Caki2 (cell line): ENCODE measurements at regions not wholly inside any gene's neighbourhood (a gene's known extent, or its start where the extent isn't known, plus 50 kb on each side); places are given as distances from the start of the nearest gene placed in this dataset.

Source experiments
- DNase-seq: peaks from one replicate; pipeline ENCODE4 v3.0.0-alpha.2; 2015; ENCODE audit warnings: low read depth
- in situ Hi-C: cut with HindIII; loops from 2 replicates; pipeline ENCODE4 v1.10.0; 2016; ENCODE audit warnings: low sequenced_read_pairs, low pct_unique_long_range_greater_than_20kb, mixed read lengths

DNA sequence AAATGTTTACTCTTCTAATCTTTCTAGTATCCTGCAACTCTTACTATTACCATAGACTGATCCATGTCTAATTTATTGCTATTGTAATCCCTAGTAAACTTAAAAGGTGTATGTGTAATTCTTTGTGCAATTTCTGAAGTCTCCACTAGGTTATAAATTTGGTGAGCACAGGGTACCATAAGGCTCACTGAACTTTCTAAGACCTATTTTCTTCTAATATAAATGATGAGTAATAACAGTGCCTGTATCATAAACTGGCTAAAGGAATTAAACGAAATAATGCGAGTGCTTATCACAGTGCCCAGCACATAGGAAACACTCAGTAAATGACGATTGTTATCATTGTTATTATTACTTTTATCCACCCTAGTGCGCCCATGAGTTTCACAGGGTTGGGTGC lies 119.1 kb downstream of the KLF12 start:
- in situ Hi-C loops: no loop called here
- DNase-seq: no peak

DNA sequence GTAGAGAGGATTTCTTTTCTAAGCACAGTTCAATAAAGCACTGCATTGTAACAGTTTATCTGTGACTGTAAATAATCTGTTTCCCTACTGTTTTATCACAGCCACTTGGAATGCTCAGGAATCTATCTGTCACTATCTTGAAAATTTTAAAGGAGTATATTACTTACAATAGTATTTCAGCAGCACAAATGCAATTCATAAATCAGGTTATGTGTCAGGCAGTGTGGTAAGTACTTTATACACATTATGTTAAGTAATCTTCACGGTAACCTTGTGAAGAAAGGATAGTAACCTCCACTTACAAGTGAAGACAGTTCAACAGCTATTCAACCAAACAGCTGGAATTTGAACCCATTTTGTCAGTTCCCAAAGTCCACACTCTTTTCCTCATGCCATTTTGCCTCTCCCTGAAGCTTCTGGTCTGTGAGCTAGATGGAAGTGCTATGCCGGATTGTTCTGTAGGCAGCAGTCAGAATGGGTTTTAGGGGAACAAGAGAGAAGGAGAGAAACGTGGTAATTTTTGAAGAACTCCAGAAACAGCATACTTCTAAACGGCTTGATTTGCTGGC lies 125.0 kb downstream of the KLF12 start:
- no peak for DNase-seq
- in situ Hi-C loops: no loop called here

DNA sequence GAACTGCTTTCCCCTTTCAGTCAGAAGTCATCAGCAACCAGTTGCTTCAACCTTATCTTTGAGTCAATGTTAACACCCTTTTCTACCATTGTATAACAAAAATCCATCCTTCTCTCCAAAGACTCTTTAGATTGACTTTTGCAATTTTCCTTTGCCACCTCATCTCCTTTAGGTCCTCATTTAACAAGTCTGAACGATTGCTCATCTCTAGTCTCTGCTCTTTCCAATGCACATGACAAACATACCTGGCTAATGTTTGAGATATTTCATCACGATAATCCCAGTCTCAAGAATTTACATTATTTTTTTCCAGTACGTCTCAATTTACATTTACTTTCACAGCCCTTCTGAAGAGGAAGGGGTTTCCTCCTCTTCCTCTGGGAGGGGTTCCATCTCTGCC lies 127.5 kb downstream of the KLF12 start:
- DNase-seq: no peak
- in situ Hi-C loops: no loop called here

DNA sequence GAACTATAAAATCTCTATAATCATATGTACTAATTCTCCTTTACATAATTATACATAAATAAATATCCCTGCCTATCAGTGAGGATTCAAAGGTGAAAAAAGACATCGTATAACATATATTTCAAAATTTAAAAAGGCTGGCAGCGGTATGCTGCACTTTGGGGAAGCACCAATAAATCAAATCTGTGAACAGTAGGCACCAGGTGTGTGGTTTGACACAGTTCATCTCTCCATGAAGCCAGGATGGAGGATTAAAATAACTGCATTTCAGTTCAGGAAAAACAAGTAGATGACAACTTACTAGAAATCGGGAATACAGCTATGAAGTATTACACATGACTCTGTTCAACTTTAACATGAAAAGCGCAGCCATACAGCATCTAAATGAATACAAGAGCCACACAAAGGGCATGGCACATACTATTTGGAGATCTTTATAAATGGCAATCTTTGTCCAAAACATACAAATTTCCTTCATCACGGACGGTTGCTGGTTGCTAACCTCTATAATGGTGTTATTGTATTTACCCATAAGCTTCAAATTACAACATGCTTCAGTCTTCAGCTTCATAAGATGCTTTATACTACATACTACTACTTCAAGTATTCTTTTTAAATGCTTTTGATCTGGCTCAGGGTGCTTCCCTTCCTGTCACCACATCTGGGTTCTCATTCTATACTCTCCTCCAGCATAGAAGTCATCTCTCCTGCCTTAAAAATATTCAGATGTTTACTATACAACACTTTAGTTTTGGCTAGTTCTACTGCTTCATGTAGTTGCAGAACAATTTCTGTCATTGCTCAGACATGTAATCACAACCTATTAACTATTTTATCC lies 128.7 kb downstream of the KLF12 start:
- in situ Hi-C loops: no loop called here
- DNase-seq: no peak

DNA sequence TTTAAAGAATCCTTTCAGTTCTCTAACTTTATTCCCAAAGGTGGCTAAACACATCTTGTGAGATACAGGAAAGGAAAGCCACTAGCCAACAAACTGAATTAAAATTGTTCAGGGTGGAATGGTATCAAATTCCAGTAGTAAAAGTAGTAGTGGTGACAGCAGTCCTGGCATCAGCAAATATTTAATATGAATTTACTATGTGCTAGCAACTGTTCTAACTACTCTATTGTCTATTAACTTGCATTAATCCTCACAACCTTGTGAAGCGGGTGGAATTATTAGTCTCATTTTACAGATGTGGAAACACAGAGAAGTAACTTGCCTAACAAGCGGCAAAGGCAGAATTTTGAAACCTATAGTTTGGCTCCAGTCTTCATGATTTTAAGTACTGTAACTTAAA lies 130.1 kb downstream of the KLF12 start:
- in situ Hi-C loops: no loop called here
- no peak for DNase-seq

DNA sequence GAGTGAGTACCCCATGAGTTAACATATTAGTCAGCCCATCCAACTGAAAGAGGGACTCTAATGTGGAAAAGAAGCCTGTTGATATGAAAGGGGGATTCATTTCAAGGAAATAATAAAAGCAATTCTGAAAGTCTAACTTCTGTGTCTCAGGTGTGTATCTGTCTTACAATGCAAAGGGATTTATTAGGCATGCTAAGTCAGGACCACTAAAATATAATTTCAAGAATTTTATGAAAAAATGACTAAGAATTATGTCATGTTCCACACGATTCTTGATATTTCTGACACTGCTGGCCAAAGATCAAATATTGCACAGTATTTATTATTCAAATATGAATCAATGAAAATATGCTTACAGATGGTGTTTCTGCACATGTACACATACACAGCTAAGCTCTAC lies 130.8 kb downstream of the KLF12 start:
- in situ Hi-C loops: no loop called here
- no peak for DNase-seq

DNA sequence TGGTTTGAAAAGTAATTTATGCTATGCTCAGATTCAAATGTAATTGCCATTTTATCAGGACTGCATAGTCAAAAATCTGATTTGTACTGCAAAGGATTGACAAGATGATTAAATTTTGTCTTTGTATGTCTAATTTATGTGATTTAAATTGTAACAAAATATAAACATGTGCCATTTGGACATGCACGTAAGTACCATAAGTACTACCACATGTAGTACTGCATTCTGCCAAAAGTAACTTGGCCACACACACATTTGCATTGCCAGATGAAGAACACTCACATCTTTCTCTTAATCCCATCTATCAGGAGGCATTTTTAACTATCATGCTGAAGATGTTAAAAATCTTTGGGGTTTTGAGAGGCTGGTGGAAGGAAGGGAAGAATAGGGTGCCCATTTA lies 133.3 kb downstream of the KLF12 start:
- no peak for DNase-seq
- in situ Hi-C loops: no loop called here

DNA sequence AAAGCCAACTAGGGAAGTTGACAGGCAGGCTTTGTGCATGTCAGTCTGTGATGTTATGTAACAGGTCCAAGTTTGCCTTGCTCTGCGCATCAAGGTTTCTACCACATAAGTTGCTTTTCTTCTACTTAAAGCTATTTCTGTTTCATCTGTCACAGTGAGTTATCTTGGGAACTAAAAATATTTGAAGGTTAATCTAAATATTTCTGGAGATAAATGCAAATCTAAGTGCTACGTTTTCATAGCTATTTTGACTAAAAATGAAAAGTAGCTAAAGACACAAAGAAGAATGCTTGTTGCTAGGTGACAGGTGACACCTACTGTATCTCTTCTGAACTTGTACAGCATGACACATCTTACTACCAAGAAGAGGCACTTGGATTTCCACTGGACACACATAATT lies 135.6 kb downstream of the KLF12 start:
- in situ Hi-C loops: no loop called here
- DNase-seq: no peak

DNA sequence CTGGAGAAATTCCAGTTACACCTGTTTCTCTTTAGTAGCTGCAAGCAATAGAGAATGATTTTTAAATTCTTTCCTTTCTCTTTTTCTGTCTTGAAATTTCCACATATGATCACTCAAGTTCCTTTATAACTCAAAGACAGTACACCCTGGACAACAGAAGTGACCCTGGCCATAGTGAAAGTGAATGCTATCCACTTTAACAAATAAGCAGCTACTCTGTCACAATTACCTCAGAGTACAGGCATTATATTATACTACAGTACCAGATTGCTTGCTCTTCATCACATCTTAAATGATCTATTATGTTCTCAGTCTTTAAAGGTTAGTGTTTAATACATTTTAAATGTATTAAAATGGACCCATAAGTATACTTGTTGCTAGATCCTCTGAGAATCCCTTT lies 136.2 kb downstream of the KLF12 start:
- in situ Hi-C loops: no loop called here
- DNase-seq: no peak

DNA sequence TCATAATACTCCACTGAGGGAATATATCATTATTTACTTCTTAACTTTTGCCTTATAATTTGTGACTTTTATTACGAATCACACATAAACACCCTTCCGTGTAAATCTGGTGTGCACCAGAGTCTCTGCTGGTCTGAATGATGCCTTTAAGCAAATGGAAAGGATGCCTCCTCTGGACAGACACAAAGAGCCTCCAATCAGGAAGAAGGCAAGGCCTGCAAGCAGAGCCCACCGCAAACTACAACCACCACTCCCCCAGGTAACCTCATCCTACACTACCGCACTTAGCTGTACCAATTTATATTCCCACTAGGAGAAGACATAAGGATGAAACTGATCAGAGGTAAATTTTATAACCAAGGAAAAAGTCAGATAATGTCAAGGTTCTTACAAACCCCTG lies 137.6 kb downstream of the KLF12 start:
- in situ Hi-C loops: no loop called here
- no peak for DNase-seq

DNA sequence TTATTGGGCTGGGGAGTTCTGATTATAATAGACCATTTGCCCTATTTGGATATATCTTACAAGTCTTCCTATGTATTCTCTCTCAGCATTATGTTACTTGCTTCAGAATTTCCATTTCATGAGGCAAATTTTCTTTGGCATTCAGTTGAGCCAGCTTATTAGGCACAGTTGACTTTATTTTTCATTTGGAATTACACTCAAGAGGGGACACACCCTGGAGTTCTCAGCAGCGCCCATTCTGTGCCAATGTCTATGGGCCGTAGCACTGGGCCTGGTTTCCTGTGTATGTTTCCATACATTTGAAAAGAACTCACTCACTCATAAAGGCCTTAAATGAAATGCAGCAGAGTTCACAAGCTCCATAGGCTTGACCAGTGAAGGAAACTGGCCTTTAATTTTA lies 138.5 kb downstream of the KLF12 start:
- in situ Hi-C loops: no loop called here
- no peak for DNase-seq

DNA sequence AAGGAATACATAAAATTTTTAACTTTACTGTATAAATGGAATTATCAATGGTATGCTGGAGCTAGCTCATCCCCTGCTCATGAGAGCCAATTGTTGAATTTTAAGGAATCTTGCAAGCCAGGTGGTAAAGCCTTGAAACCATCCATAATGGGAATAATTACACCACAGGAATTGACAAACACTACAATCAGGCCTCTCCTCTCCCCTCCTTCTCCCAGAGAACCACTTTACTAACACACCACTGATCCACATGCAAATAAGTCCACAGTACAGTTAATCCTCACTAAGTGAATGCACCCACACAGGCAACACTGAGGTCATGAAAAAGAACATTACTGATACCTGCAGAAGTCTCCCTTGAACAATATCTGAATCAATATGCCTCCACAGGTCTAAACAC lies 140.5 kb downstream of the KLF12 start:
- in situ Hi-C loops: no loop called here

DNA sequence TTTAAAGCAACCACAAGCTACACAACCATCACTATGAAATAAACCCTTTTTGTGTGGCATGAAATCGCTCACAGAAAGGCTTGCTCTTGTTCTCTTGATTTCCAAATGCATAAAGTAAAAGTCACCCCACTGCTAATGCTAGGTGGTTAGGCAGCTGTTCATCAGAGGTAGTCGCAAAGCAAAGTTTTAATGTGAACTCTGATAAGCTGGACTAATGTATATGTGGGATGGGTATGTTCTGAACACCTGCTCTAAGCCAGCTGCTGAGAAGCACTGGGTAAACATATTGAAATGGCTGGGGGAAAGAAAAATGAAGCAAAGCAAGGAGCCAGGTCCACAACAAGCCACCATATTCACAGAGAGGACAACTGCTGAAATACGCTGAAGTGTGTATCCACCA lies 142.3 kb downstream of the KLF12 start:
- DNase-seq: no peak
- in situ Hi-C loops: no loop called here

More for the DNA sequence above, 140.5 kb downstream of the KLF12 start:
- no peak for DNase-seq

DNA sequence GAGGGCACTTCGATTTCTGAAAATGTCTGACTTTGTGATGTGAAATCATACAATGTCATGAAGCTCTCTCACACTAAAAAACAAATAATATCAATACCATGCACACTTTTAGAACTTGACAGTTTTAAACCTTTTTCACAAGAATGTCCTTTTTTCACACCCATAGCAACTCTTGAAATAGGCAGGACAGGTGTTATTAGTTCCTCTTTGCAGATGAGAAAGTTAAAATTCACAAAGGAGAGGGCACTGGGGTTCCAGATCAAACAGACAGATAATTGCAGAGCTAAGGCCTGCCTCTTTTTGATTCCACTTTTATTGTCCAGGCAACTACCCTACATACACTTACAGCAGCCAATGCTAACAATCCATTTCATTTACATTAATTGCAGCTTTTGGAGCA lies 142.8 kb downstream of the KLF12 start:
- in situ Hi-C loops: no loop called here
- DNase-seq: no peak

DNA sequence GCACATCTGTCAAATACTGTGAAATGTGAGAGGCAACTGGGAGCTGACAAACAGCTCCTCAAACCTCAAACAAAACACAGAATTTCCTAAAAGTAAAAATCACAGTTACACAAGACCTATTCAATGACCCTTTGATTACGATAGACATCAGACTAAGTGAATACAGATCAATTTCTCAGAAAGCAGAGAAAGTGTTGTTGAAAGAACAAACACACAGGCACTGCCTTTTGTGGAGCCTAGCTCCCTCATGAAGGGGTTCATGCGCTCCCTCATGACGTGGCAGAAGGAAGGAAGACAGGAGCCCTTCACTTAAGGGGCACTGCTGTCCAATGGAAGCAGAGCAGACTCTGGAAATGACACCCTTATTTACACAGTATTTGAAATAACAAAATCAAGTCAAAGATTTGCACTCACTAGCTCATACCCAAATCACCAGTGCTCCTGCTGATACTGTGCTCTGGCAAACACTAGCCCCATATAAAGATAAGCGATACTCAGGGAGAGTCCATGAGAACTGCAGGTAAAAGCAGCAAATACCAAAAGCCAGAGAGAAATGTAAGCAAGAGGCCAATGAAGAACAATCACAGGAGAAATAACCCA lies 144.9 kb downstream of the KLF12 start:
- in situ Hi-C loops: no loop called here
- DNase-seq: no peak

DNA sequence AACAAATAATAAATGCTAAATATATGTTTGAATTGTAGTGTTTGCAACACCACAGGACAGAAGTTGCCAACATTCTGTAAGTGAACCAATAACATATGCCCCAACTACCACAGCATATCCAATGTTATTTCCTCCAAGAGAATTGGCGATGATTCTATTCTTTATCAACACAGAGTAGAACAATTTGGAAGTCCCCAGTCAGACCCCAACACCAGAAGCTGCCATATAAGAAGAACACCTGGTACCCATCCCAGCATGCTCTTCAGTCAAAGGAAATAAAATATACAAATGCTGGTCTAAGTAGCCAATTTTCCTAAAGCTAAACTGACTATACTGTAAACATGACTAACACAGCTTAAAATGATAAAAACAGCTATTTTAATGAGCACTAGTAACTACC lies 145.7 kb downstream of the KLF12 start:
- in situ Hi-C loops: no loop called here
- no peak for DNase-seq

DNA sequence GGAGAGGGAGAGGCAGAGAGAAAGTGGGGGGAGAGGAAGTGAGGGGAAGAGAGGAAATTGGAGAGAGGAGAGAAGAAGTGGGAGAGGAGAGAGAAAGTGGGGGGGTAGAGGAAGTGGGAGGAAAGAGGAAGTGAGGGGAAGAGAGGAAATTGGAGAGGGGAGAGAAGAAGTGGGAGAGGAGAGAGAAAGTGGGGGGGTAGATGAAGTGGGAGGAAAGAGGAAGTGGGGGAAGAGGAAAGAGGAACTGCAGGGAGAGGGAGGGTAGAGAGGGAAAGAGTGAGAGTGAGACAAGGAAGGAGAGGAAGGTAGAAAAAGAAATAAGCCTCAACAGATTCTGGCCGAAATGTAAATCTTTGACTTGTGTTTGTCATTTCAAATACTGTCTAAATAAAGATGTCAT lies 146.6 kb downstream of the KLF12 start:
- in situ Hi-C loops: no loop called here

DNA sequence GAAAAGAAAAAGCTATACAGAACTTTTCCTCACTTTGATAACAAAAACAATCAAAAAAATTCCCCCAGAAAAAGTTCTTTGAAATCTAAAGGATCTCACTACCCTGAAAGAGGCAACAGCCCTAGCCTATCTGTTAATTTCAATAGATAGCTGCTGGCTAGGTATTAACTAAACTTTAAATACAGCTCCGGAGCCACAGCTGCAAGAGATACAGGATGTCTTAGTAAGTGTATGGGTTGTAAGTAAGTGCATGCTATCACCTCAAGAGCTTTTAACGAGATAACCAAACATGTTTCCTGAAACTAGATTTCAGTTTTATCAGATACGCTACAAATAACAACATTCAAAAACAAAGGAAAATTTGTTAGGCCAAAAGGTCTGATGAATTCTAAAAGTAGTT lies 148.4 kb downstream of the KLF12 start:
- no peak for DNase-seq
- in situ Hi-C loops: no loop called here

More for the DNA sequence above, 146.6 kb downstream of the KLF12 start:
- DNase-seq: no peak

DNA sequence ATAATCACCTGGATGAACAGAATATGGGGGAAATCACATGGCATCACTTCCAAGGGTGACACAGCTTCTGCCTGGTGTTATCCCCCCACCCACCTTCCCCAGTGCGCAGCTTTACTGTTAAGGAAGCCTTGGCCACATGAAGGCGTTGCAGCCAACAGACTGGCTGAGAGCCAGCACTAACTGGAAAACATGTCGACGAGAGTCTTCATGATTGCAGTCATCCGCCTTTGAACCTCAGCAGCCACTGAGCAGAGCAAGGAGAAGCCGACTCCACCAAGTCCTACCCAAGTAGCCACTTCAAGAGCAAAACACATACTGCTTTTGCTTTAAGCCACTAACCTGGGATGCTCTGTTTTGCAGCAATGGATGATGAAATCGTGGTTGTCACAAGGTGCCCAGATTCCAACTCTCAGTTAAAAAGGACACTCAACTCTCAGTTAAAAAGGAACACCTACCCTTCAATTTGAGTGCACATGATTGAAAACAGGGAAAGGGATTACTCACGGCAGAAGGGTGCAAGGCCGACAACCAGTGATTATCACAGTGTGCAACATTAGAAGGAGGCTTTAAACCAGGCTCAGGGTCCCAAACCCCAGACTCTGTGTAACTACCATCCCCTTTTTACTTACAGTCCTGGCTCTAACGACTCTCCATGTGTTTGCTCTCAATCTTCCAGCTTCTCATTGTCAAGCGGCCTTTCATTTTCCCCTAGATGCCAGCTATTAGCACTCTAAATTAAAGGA lies 149.1 kb downstream of the KLF12 start:
- in situ Hi-C loops: no loop called here
- DNase-seq: no peak
